ENCODE measurements at regions not wholly inside any gene's neighbourhood (a gene's known extent, or its start where the extent isn't known, plus 50 kb on each side); places are given as distances from the start of the nearest gene placed in this dataset.

GRCh38 chr15:98400120-98400519 is 248.2 kb upstream of the IGF1R start:
- TF ChIP-seq CTCF (conservative IDR thresholded peaks at IDR 0.05; ENCODE audit: low read length) = no peak
- no peak for TF ChIP-seq EZH2phosphoT487 (IDR thresholded peaks at IDR 0.05; ENCODE audit: borderline replicate concordance)

Measured in Loucy (cell line).